Effector memory CD4-positive, alpha-beta T cell (primary cell): ENCODE measurements at regions not wholly inside any gene's neighbourhood (a gene's known extent, or its start where the extent isn't known, plus 50 kb on each side); places are given as distances from the start of the nearest gene placed in this dataset.

Experiments
- DNase-seq, 3 donors: peaks; one replicate each; pipeline ENCODE4 v3.0.0-alpha.2; 2020
- H3K27ac ChIP-seq: 2 replicates; pipeline ENCODE4 v1.7.0; 2013; ENCODE audit warnings: mild to moderate bottlenecking, low read length, moderate library complexity; ENCODE audit not compliant: insufficient read depth, poor library complexity, severe bottlenecking
- H3K27me3 ChIP-seq: replicated peaks from 2 replicates; pipeline ENCODE4 v1.7.0; 2013; ENCODE audit warnings: mild to moderate bottlenecking, low read length; ENCODE audit not compliant: insufficient read depth, control insufficient read depth, poor library complexity, severe bottlenecking
- H3K36me3 ChIP-seq: 2 replicates; pipeline ENCODE4 v1.7.0; 2013; ENCODE audit warnings: mild to moderate bottlenecking, low read length, moderate library complexity; ENCODE audit not compliant: control insufficient read depth, insufficient read depth
- H3K4me1 ChIP-seq: 2 replicates; pipeline ENCODE4 v1.7.0; 2013; ENCODE audit warnings: low read length, mild to moderate bottlenecking; ENCODE audit not compliant: control insufficient read depth, insufficient read depth, poor library complexity, severe bottlenecking
- H3K4me3 ChIP-seq: 2 replicates; pipeline ENCODE4 v1.7.0; 2013; ENCODE audit warnings: low read length, low read depth, mild to moderate bottlenecking; ENCODE audit not compliant: insufficient read depth, poor library complexity, severe bottlenecking
- H3K9me3 ChIP-seq: 2 replicates; pipeline ENCODE4 v1.7.0; 2013; ENCODE audit warnings: mild to moderate bottlenecking, low read length, moderate library complexity; ENCODE audit not compliant: control insufficient read depth

DNA sequence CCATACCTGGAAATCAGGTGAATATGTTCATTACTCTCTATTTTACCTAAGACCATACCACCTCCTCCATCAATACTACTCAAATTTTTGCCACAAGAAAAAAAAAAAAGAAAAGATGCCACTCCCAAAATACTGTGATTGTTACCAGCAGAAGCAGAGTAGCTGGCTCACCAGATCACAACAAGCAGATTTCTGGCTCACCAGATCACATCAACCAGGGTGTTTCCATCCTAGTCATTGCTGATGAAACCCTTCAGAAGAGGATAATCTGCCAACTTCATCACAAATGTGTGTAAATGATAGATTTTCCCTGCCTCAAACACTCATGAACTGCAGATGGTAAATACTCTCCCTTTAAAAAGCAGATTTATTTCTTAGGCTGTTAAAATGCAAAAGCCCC is 109.7 kb upstream of the NAMPT start:
- H3K9me3 ChIP-seq, result no peaks in the 10 kb centered on the region
- DNase-seq, result no peak
- no peaks in the 10 kb centered on the region for H3K27me3 ChIP-seq
- H3K4me3 ChIP-seq, result no peak overlapping the region
- H3K36me3 ChIP-seq, result no peaks in the 10 kb centered on the region
- no peak overlapping the region for H3K27ac ChIP-seq
- no peaks in the 10 kb centered on the region for H3K4me1 ChIP-seq

- Histone ChIP-seq H3K36me3 (no peaks in the 10 kb centered on the region), H3K4me3 (no peak overlapping the region), H3K27ac (no peak overlapping the region), H3K27me3 (no peaks in the 10 kb centered on the region), H3K4me1 (no peaks in the 10 kb centered on the region), H3K9me3 (no peaks in the 10 kb centered on the region)
- DNase-seq, result no peak
Observed at GRCh38 chr7:106393564-106394251, 108.9 kb upstream of the NAMPT start.

- H3K4me1 ChIP-seq, result no peaks in the 10 kb centered on the region
- no peak overlapping the region for H3K27ac ChIP-seq
- no peaks in the 10 kb centered on the region for H3K27me3 ChIP-seq
- H3K36me3 ChIP-seq, result no peaks in the 10 kb centered on the region
- H3K4me3 ChIP-seq, result no peak overlapping the region
- H3K9me3 ChIP-seq, result no peaks in the 10 kb centered on the region
- DNase-seq, result no peak
Observed at GRCh38 chr7:106392590-106392989, 107.8 kb upstream of the NAMPT start.

DNA sequence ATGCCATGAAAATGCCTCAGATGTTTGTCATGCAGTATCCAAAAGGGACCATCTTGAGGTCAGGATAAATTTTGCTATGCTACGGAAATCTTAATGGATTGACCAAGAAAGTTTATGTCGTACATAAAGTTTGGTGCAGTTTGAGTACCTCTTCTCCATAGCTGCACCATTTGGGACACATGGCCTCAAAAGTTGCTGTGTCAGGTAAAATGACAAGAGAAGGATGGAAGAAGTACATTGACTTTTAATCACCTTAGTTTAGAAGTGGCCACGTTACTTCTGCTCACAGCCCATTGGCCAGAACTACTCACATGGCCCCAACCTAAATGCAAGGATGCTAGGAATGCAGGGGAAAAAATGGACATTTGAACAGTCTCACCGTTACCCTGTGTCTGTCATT is 107.4 kb upstream of the NAMPT start:
- Histone ChIP-seq H3K27me3 (no peaks in the 10 kb centered on the region), H3K9me3 (no peaks in the 10 kb centered on the region)

GRCh38 chr7:106386958-106387357 is 102.2 kb upstream of the NAMPT start:
- no peaks in the 10 kb centered on the region for H3K36me3 ChIP-seq
- no peak overlapping the region for H3K4me3 ChIP-seq
- DNase-seq, result no peak
- H3K9me3 ChIP-seq, result no peaks in the 10 kb centered on the region
- H3K27ac ChIP-seq, result no peak overlapping the region
- H3K4me1 ChIP-seq, result no peaks in the 10 kb centered on the region
- no peaks in the 10 kb centered on the region for H3K27me3 ChIP-seq

More for the DNA sequence above, 107.4 kb upstream of the NAMPT start:
- Histone ChIP-seq H3K36me3 (no peaks in the 10 kb centered on the region), H3K27ac (no peak overlapping the region), H3K4me3 (no peak overlapping the region), H3K4me1 (no peaks in the 10 kb centered on the region)
- no peak for DNase-seq

- Histone ChIP-seq H3K27ac (no peak overlapping the region), H3K27me3 (no peaks in the 10 kb centered on the region), H3K4me3 (no peak overlapping the region), H3K9me3 (no peaks in the 10 kb centered on the region), H3K4me1 (no peaks in the 10 kb centered on the region), H3K36me3 (no peaks in the 10 kb centered on the region)
- DNase-seq, result no peak
Observed at GRCh38 chr7:106384373-106384772, 99.6 kb upstream of the NAMPT start.

DNA sequence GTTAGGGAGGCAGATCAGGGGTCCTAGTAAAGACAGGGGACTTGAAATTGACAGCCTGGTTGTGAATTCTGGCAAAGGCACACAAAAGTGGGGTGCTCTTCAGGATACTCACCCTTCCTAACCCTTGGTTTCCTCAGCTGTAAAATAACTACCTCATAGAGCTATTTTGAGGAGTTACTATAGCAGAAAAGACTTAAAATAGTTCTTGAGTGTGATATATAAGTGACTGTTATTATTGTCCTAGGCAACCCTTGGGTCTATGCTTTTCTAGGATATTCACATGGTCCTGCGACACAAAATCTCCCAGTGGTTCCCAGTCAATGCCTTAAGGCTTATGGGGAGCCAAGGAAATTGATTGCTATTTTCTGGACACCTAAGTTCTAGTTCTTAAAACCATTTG is 98.1 kb upstream of the NAMPT start:
- H3K4me1 ChIP-seq, result no peaks in the 10 kb centered on the region
- no peak overlapping the region for H3K4me3 ChIP-seq
- H3K9me3 ChIP-seq, result no peaks in the 10 kb centered on the region
- H3K27ac ChIP-seq, result no peak overlapping the region
- H3K27me3 ChIP-seq, result no peaks in the 10 kb centered on the region
- DNase-seq, result no peak
- no peaks in the 10 kb centered on the region for H3K36me3 ChIP-seq

DNA sequence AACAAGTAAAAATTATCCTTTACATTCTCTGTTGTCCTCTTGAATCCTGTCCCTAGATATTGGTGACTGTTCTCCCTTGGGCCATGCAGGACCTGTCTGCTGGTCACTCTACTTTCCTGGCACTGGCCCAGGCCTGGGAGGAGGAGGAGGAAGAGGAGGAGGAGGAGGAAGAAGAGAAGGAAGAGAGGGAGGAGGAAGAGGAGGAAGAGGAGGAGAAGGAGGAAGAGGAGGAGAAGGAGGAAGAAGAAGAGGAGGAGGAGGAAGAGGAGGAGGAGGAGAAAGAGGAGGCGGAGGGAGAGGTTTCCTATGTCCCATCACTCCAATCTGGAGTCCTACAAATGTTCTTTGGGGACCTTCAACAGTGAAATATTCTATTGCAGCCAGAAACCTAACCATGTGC is 97.3 kb upstream of the NAMPT start:
- Histone ChIP-seq H3K27me3 (no peaks in the 10 kb centered on the region), H3K36me3 (no peaks in the 10 kb centered on the region), H3K4me3 (no peak overlapping the region), H3K27ac (no peak overlapping the region), H3K9me3 (no peaks in the 10 kb centered on the region), H3K4me1 (no peaks in the 10 kb centered on the region)
- no peak for DNase-seq

GRCh38 chr7:106381252-106381651 is 96.5 kb upstream of the NAMPT start:
- H3K9me3 ChIP-seq, result no peaks in the 10 kb centered on the region
- H3K4me1 ChIP-seq, result no peaks in the 10 kb centered on the region
- no peak overlapping the region for H3K4me3 ChIP-seq
- no peaks in the 10 kb centered on the region for H3K36me3 ChIP-seq
- no peaks in the 10 kb centered on the region for H3K27me3 ChIP-seq
- no peak overlapping the region for H3K27ac ChIP-seq
- no peak for DNase-seq

DNA sequence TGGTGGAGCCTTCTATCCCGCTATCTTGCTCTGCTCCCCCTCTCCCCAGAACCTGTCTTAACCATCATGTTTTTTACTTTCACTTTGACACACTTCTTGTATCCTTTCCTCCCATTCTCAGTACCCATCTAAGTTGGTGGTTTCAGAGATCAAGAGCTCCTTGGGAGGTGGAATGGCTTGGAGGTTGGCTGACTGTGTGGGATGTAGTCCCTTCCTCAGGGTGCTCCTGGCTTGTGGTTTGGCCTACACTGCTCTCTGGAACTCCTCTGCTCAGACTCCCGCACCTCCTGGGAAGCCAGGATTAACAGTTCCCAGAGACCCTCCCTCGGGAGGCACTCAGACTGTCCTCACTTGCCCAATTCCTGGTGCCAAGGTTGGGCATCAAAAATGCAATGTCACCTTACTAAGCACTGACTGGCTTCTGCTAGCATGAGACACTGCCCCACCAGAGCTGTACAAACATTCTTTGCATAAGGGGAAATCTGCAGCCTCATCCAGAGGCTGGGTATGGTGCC is 93.1 kb upstream of the NAMPT start:
- no peaks in the 10 kb centered on the region for H3K4me1 ChIP-seq
- DNase-seq, result no peak
- no peaks in the 10 kb centered on the region for H3K9me3 ChIP-seq
- H3K27ac ChIP-seq, result no peak overlapping the region
- no peaks in the 10 kb centered on the region for H3K36me3 ChIP-seq
- no peaks in the 10 kb centered on the region for H3K27me3 ChIP-seq
- no peak overlapping the region for H3K4me3 ChIP-seq
